HUES64 (cell line): ENCODE measurements at regions not wholly inside any gene's neighbourhood (a gene's known extent, or its start where the extent isn't known, plus 50 kb on each side); places are given as distances from the start of the nearest gene placed in this dataset.

ENCODE experiments used
- H3K27ac ChIP-seq: 2 replicates; pipeline ENCODE4 v1.7.0; 2013; ENCODE audit warnings: low read depth, low read length, inconsistent platforms
- H3K27me3 ChIP-seq: 2 replicates; pipeline ENCODE4 v1.6.1; 2013; ENCODE audit warnings: mild to moderate bottlenecking, low read length; ENCODE audit not compliant: insufficient read depth
- H3K36me3 ChIP-seq: 2 replicates; pipeline ENCODE4 v1.6.1; 2013; ENCODE audit warnings: mild to moderate bottlenecking, low read length; ENCODE audit not compliant: insufficient read depth
- H3K4me1 ChIP-seq: 2 replicates; pipeline ENCODE4 v1.6.1; 2013; ENCODE audit warnings: mild to moderate bottlenecking, low read length, moderate library complexity; ENCODE audit not compliant: insufficient read depth
- H3K4me3 ChIP-seq: 2 replicates; pipeline ENCODE4 v1.5.1; 2013; ENCODE audit warnings: mild to moderate bottlenecking, low read length, moderate library complexity
- H3K9ac ChIP-seq: 2 replicates; pipeline ENCODE4 v1.6.1; 2013; ENCODE audit warnings: mild to moderate bottlenecking, low read depth, low read length
- H3K9me3 ChIP-seq: 2 replicates; pipeline ENCODE4 v1.6.1; 2013; ENCODE audit warnings: low read depth, low read length; ENCODE audit not compliant: insufficient read depth
- WGBS: fragments of 150-250, 120-280 bp; methylation state at CpG from one replicate; pipeline ENCODE4 v1.1.7; 2013; ENCODE audit warnings: missing lambda C conversion rate; 5-methylcytosine and 5-hydroxymethylcytosine counted together

DNA sequence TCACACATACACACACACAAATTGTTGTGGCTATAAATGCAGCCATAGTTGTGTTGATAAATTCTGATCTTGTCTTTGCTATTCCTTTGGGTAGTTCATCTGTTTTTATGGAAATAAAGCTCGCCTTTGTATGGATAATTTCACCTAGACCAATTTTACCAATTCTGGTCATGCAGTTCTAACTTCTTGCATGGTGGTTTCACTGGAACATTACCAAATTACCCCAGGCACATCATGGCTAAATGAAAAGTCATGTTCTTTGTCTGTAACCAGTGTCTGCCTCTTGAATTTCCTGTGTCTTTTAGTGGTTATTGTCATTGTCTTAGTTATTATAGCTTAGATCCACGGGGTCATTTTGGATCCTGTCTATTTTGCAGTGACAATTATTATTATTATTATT is 50.3 kb upstream of the TMC1 start:
- Histone ChIP-seq H3K4me3 (no peak overlapping the region), H3K27me3 (no peaks in the 10 kb centered on the region), H3K9me3 (no peaks in the 10 kb centered on the region), H3K4me1 (no peaks in the 10 kb centered on the region), H3K9ac (no peak overlapping the region), H3K27ac (no peak overlapping the region), H3K36me3 (no peaks in the 10 kb centered on the region)
- 90% methylated on average over 1 of the region's 2 CpGs for WGBS

DNA sequence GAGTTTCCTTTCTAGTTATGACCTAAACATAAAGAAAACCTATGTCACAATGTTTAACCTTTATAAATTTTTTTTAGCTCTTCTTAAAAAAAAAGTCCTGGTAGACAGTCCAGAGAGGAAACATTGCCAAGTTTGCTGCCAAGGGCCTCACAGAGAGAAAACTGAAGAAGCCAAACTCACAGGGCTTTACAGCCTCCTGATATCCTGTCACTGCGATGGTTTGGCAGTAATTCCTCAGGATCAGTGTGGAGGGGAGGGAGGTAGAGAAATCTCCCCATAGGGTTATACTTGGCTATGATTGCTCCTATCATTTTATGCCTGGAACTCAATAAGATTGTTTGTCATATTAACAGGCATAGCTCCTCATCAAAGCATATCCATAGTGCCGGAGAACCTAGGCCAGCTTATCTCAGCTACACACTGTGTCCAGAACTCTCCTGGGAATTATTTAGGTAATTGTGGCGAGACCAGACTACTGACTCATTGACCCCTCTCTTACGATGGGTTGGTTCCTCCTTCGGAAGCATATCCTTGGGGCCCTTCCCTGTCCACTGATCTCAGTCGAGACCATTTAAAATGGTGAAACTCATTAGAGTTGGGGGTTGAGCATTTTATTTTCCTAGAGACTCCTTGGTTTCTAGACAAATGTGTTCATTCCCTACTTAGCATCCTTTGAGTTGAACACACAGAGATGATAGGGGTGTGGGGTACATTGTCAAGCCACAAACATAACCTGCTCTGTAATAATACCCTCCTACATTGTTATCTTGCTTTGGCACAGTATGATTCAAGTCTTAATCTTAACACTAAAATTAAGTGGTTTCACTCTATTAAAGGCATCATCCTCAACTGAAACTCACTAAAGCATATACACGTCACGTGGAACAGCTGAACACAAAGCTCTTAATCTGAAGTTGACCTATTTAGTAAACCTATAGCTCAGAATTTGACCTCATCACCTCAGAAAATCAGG is 53.4 kb upstream of the TMC1 start:
- no peaks in the 10 kb centered on the region for H3K36me3 ChIP-seq
- H3K4me1 ChIP-seq, result no peaks in the 10 kb centered on the region
- no peaks in the 10 kb centered on the region for H3K9me3 ChIP-seq
- H3K27me3 ChIP-seq, result no peaks in the 10 kb centered on the region
- H3K27ac ChIP-seq, result no peak overlapping the region
- H3K4me3 ChIP-seq, result no peak overlapping the region
- H3K9ac ChIP-seq, result no peak overlapping the region
- WGBS, result 93% methylated on average over 8 of the region's 8 CpGs

DNA sequence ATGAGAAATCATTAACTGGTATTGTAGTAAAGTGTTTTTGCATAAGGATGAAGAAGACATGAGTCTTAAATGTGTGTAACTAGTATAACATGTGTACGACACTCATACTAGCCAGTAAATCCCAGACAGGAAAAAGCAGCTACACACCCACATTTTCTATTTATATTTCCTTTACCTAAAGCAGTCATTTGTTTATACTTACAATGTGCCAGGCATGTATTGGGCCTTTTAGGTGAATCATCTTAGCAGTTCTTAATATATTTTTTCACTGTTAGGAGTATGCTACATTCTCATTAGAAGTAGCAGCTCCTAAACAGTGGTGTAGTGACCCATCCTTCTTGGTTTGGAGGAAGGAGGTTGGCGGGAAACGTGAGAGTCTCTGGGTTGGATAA is 55.8 kb upstream of the TMC1 start:
- no peaks in the 10 kb centered on the region for H3K9me3 ChIP-seq
- H3K36me3 ChIP-seq, result no peaks in the 10 kb centered on the region
- 100% methylated on average over 2 of the region's 3 CpGs for WGBS
- H3K4me3 ChIP-seq, result no peak overlapping the region
- no peaks in the 10 kb centered on the region for H3K27me3 ChIP-seq
- no peak overlapping the region for H3K9ac ChIP-seq
- H3K27ac ChIP-seq, result no peak overlapping the region
- no peaks in the 10 kb centered on the region for H3K4me1 ChIP-seq

DNA sequence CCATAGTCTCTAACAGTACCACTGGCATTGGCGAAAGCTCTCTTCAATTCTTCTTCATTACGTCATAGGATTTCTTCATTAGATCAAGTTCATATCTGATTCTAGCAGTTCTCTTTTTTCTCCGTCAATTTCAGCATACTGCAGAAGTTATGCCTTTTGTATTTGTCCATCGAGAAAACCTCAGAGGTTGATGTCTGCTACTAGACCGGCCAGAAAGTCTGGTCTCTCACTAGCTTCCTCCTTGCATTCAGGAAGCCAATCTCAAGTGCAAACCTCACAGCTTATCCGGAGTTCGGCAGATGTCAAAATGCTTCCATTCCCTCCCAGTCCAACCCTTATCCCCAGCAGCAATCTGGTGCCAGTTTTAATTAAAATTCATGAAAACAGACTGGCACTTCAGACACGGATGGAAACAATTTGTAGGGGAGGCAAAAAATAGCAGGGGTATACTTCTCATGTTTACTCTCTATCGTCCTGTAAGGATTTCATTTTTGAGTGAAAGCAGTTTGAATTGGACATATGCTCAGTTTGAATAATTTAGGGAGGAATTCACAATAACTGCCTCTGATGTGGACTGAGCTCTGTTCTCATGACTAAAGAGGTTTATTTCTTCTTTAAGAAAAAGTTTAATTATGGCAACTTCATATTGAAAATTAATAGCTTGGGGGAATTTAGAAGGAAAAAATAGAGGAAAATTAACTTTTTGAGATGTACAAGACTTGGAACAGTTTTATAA is 56.4 kb upstream of the TMC1 start:
- WGBS, result 96% methylated on average over 9 of the region's 9 CpGs
- Histone ChIP-seq H3K4me3 (no peak overlapping the region), H3K9me3 (no peaks in the 10 kb centered on the region), H3K4me1 (no peaks in the 10 kb centered on the region), H3K27ac (no peak overlapping the region), H3K36me3 (no peaks in the 10 kb centered on the region), H3K27me3 (no peaks in the 10 kb centered on the region), H3K9ac (no peak overlapping the region)

DNA sequence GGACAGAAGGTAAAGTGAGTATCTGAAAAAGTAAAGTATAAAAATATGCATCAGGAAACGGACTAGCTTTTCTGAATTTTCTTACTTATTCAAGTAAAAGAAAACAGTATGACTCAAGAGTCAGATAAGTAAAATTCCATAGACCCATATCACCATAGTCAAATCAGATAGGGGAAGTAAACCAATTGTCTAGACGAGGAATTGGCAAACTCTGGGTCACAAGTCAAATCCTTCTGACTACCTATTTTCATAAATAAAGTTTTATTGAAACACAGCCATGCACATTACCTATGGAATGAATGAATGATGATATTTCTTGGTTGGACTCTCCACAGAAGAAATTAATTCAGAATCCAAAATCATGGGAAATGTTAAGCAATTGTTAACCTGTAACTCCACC is 59.1 kb upstream of the TMC1 start:
- Histone ChIP-seq H3K27me3 (no peaks in the 10 kb centered on the region), H3K4me3 (no peak overlapping the region), H3K4me1 (peaks cover 13% of the 10 kb centered on the region), H3K36me3 (no peaks in the 10 kb centered on the region), H3K27ac (no peak overlapping the region), H3K9ac (no peak overlapping the region), H3K9me3 (no peaks in the 10 kb centered on the region)
- 85% methylated on average over 2 of the region's 2 CpGs for WGBS

DNA sequence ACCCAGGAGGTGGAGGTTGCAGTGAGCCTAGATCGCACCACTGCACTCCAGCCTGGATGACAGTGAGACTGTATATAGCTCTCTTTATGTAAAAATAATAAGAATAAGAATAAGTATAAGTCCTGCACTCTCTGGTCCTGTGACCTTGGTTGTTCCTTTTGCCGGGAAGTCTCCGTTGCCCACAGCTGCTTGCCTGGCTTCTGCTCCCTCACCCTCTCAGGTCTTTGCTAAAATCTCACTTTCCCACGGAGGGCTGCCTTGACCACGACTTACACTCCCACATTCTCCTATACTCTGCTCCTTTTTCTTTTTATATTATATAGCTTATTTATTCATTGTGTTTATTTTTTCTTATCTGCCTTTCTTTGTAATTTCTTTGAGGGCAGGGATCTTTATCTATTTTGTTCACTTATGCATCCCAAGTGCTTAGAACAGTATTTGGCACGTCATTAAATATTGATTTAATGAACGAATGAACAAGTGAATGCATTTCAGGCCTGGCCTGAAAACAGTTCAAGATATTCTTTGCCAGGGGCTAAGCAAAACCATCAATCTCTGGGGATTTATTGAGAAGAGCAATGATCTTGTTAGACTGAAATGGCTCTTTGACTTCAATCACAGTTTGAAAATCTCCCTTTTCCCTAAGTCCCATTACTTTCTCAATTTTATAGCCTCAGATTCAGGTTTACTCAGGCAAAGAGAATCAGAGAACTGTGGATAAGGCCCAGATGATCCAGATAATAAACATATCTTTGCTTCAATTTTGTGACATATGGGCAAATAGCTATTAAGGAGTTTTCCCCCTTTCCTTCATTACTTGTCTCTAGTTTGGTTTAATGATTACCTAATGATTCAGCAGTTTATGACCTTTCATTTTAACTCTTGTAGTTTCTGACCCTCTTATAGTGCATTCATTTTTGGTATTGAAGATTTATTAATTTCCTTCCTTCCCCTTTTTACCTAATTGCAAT is 60.8 kb upstream of the TMC1 start:
- H3K9me3 ChIP-seq, result no peaks in the 10 kb centered on the region
- H3K4me1 ChIP-seq, result peaks cover 16% of the 10 kb centered on the region
- H3K9ac ChIP-seq, result no peak overlapping the region
- H3K27me3 ChIP-seq, result no peaks in the 10 kb centered on the region
- no peaks in the 10 kb centered on the region for H3K36me3 ChIP-seq
- H3K4me3 ChIP-seq, result no peak overlapping the region
- no peak overlapping the region for H3K27ac ChIP-seq
- 94% methylated on average over 7 of the region's 7 CpGs for WGBS

DNA sequence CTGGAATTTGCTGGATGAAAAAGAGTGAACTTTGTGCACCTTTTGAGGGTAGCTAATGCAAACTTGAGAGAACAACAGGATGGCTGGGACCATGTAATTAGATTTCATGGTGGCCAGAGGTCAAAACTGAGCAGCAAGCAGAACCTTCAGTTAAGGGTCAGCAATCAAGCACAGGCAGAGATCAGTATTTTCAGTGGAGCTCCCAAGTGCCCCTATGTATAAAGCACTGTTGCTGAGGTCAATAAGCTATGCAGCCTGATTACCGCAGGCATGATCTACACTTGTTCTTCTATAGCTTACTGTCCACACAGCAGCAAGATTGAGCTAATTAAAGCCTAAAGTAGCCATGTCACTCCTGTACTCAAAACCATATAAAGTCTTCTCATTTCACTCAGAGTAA is 62.1 kb upstream of the TMC1 start:
- H3K27me3 ChIP-seq, result no peaks in the 10 kb centered on the region
- no peak overlapping the region for H3K9ac ChIP-seq
- no peak overlapping the region for H3K27ac ChIP-seq
- H3K36me3 ChIP-seq, result no peaks in the 10 kb centered on the region
- H3K4me1 ChIP-seq, result peaks cover 27% of the 10 kb centered on the region
- WGBS, result 95% methylated on average over 1 of the region's 1 CpG
- H3K4me3 ChIP-seq, result no peak overlapping the region
- no peaks in the 10 kb centered on the region for H3K9me3 ChIP-seq

DNA sequence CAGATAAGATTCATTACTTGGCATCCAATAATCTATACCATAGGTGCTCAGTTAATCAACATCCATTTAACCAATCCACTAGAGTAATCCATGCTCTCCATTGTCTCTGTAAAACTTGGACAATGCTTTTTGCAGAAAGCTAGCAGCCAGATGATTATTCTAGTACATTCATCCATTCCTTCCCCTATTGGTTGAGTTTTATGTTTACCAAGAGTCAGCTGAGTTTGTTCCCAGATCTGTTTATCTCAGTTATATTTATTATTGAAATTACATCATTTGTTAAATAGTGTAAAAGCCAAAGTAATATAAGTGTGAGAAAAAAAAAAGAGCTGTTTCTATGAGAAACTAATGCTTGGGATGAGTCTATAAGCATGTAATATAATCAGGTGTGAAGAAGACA is 63.3 kb upstream of the TMC1 start:
- Histone ChIP-seq H3K27me3 (no peaks in the 10 kb centered on the region), H3K9ac (no peak overlapping the region), H3K27ac (no peak overlapping the region), H3K36me3 (no peaks in the 10 kb centered on the region), H3K4me3 (no peak overlapping the region), H3K9me3 (no peaks in the 10 kb centered on the region), H3K4me1 (peaks cover 32% of the 10 kb centered on the region)

DNA sequence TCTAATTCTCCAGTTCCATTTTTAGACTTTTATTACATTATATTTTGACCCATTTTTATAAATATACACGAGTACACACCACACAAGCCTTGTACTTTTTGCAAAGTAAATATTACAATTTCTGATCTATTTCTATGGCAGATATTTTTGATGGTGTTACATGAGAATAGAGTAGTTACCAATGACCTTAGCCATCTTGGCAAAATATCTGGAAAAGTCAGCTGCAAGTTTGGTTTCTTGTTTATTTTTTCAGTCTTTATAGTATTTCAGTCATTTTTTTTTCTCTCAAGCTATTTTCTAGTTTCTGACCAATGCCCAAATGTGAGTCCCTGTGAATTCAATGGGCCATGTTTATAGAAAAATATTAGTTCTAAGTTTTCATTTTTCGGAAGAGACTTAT is 64.0 kb upstream of the TMC1 start:
- Histone ChIP-seq H3K27ac (no peak overlapping the region), H3K9me3 (no peaks in the 10 kb centered on the region), H3K27me3 (no peaks in the 10 kb centered on the region), H3K9ac (no peak overlapping the region), H3K36me3 (no peaks in the 10 kb centered on the region), H3K4me3 (no peak overlapping the region), H3K4me1 (peaks cover 32% of the 10 kb centered on the region)
- WGBS, result 100% methylated on average over 1 of the region's 2 CpGs

DNA sequence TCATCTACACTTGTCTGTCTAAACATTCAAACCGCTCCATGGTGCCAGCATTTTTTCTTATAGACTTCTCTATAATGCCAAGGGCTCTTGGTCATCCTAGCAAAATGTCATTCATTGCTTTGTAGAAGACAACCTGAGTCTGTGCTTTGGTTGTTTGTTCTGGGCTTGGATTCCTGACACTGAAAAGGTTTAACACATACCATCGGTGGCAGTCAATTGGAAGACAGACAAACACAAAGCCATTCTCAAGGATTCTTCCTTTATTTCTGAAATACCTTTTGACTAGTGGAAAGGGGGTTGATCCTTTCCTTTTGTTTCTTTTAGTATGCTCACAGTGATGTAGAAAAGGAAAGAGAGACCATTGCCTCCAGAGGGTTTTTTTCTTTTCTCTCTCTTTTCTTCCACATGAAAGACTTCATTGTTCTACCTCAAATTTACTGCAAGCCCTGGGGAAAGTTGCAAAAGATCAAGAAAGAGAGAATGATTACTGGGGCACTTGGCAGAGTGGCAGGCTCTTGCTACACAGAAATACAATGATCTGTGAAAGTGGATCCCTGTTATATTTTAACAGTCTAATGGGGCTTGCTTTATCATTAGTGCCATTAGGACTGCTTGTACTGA is 66.4 kb upstream of the TMC1 start:
- H3K36me3 ChIP-seq, result no peaks in the 10 kb centered on the region
- H3K9me3 ChIP-seq, result no peaks in the 10 kb centered on the region
- peaks cover 32% of the 10 kb centered on the region for H3K4me1 ChIP-seq
- no peak overlapping the region for H3K4me3 ChIP-seq
- no peaks in the 10 kb centered on the region for H3K27me3 ChIP-seq
- peak overlapping the region; percentile 95 for H3K27ac ChIP-seq
- H3K9ac ChIP-seq, result peak overlapping the region; percentile 71
- WGBS, result 82% methylated on average over 1 of the region's 2 CpGs
